HepG2 (cell line): ENCODE measurements at regions not wholly inside any gene's neighbourhood (a gene's known extent, or its start where the extent isn't known, plus 50 kb on each side); places are given as distances from the start of the nearest gene placed in this dataset.

Experiments used
- ATAC-seq: fragments of 200-7000 bp; cut with Tn5 transposase; 3 replicates; pipeline ENCODE4 v1.9.1; 2020; ENCODE audit warnings: mild to moderate bottlenecking, moderate library complexity
- BruUV-seq: library from RNA; stranded (reverse); fragments of 400-500 nt; replicated peaks from 2 replicates; lab custom pipeline; 2021; lab: Mats Ljungman, UMichigan
- CTCF ChIA-PET: fragments of 300-600 bp; formaldehyde crosslinking; extraction: SDS; loops from one replicate; lab custom pipeline; 2021; ENCODE audit warnings: low total read pairs, inconsistent platforms, low intra/inter-chr PET ratio; lab: Yijun Ruan, JAX
- POLR2A ChIA-PET: fragments of 350-600 bp; sonication (Branson Sonifier 250); formaldehyde crosslinking; loops from one replicate; lab custom pipeline; 2020; ENCODE audit warnings: antibody characterized with exemption, inconsistent platforms; lab: Yijun Ruan, JAX
- DNase-seq: peaks from one replicate; pipeline ENCODE4 v3.0.0-alpha.2; 2015; ENCODE audit warnings: low spot score
- FAIRE-seq: peaks from 3 replicates; lab custom pipeline; 2011; peaks lifted over from hg19 to GRCh38; lab: Jason Lieb, UNC
- H2AFZ ChIP-seq: one replicate; pipeline ENCODE4 v1.6.1; 2011; ENCODE audit warnings: low read length, inconsistent platforms
- H3K27ac ChIP-seq: fragments of 300-600 bp; 3 replicates; pipeline ENCODE4 v1.8.0; 2011; ENCODE audit warnings: mixed run types, mild to moderate bottlenecking, mixed read lengths, low read length, inconsistent platforms; ENCODE audit not compliant: insufficient read depth; ENCODE audit errors: extremely low read length
- H3K27me3 ChIP-seq, 2 experiments: fragments of 200-600 bp in 1 of 2; 2 replicates in 1 of 2; 3 replicates in 1 of 2; pipeline versions ENCODE4 v1.6.0 to v1.8.0; 2011; ENCODE audit warnings: low read length in 2 of 2, mild to moderate bottlenecking in 2 of 2, moderate library complexity in 2 of 2, inconsistent platforms in 1 of 2; ENCODE audit not compliant: insufficient read depth in 2 of 2, control insufficient read depth in 1 of 2
- H3K36me3 ChIP-seq, 2 experiments: fragments of 200-600 bp in 1 of 2; replicated peaks in 1 of 2; 2 replicates in 1 of 2; 3 replicates in 1 of 2; pipeline versions ENCODE4 v1.5.1 to v1.8.0; 2011; ENCODE audit warnings: low read length in 2 of 2, inconsistent platforms in 1 of 2; ENCODE audit not compliant: insufficient read depth in 2 of 2, control insufficient read depth in 1 of 2
- H3K4me1 ChIP-seq: 2 replicates; pipeline ENCODE4 v1.5.1; 2012; ENCODE audit warnings: low read length, inconsistent platforms; ENCODE audit not compliant: insufficient read depth
- H3K4me2 ChIP-seq: 2 replicates; pipeline ENCODE4 v1.6.0; 2011; ENCODE audit warnings: low read depth, low read length, inconsistent platforms
- H3K4me3 ChIP-seq, 3 experiments: fragments of 200-600 bp in 1 of 3; sonication (generic), shearing (Covaris generic) in 1 of 3; replicated peaks in 1 of 3; 2 replicates each; pipeline ENCODE4 v1.5.1; 2011 to 2016; ENCODE audit warnings: low read length in 3 of 3, inconsistent platforms in 2 of 3, low read depth in 2 of 3, mild to moderate bottlenecking in 2 of 3, control low read depth in 1 of 3, mixed read lengths in 1 of 3; ENCODE audit not compliant: insufficient read depth in 1 of 3
- H3K79me2 ChIP-seq: one replicate; pipeline ENCODE4 v1.6.1; 2011; ENCODE audit warnings: low read length, inconsistent platforms; ENCODE audit not compliant: insufficient read depth
- H3K9ac ChIP-seq: 2 replicates; pipeline ENCODE4 v1.6.0; 2011; ENCODE audit warnings: mild to moderate bottlenecking, low read depth, low read length, inconsistent platforms; ENCODE audit not compliant: insufficient read depth
- H3K9me3 ChIP-seq: 2 replicates; pipeline ENCODE4 v1.5.1; 2012; ENCODE audit warnings: mild to moderate bottlenecking, low read length
- H4K20me1 ChIP-seq: 2 replicates; pipeline ENCODE4 v1.6.0; 2011; ENCODE audit warnings: inconsistent platforms, mild to moderate bottlenecking, low read length, moderate library complexity; ENCODE audit not compliant: insufficient read depth
- ETV5 ChIP-seq: IDR thresholded peaks from 2 replicates; pipeline ENCODE4 v1.6.1; 2018; ENCODE audit warnings: missing biosample characterization, missing genetic modification reagents, inconsistent platforms, borderline replicate concordance
- FOXO1 ChIP-seq: sonication (generic); formaldehyde crosslinking; IDR thresholded peaks from 2 replicates; pipeline ENCODE4 v1.4.0; 2020; ENCODE audit warnings: missing genetic modification reagents
- NKX3-1 ChIP-seq: sonication (generic); formaldehyde crosslinking; IDR thresholded peaks from 2 replicates; pipeline ENCODE4 v1.5.0; 2020; ENCODE audit warnings: missing genetic modification reagents
- NRL ChIP-seq: sonication (generic); formaldehyde crosslinking; IDR thresholded peaks from 2 replicates; pipeline ENCODE4 v1.5.0; 2020; ENCODE audit warnings: missing genetic modification reagents, mild to moderate bottlenecking, moderate library complexity, borderline replicate concordance
- SALL1 ChIP-seq: sonication (generic); formaldehyde crosslinking; IDR thresholded peaks from 2 replicates; pipeline ENCODE4 v1.8.0; 2022; ENCODE audit warnings: mild to moderate bottlenecking, missing genetic modification reagents
- ZBTB3 ChIP-seq: sonication (generic); formaldehyde crosslinking; IDR thresholded peaks from 2 replicates; pipeline ENCODE4 v1.4.0; 2020; ENCODE audit warnings: low read depth, mild to moderate bottlenecking, moderate library complexity, missing genetic modification reagents, borderline replicate concordance
- ZFP1 ChIP-seq: IDR thresholded peaks from 2 replicates; pipeline ENCODE4 v1.6.1; 2016
- ZNF234 ChIP-seq: sonication (generic); formaldehyde crosslinking; conservative IDR thresholded peaks from 2 replicates; pipeline ENCODE4 v1.5.1; 2020; ENCODE audit warnings: mild to moderate bottlenecking, missing genetic modification reagents
- ZNF3 ChIP-seq: IDR thresholded peaks from 2 replicates; pipeline ENCODE4 v1.7.0; 2017; ENCODE audit warnings: inconsistent platforms
- ZNF577 ChIP-seq: sonication (generic); formaldehyde crosslinking; IDR thresholded peaks from 2 replicates; pipeline ENCODE4 v1.4.0; 2020; ENCODE audit warnings: mild to moderate bottlenecking, low read depth, missing genetic modification reagents, borderline replicate concordance
- ZNF589 ChIP-seq: sonication (generic); formaldehyde crosslinking; conservative IDR thresholded peaks from 2 replicates; pipeline ENCODE4 v1.8.0; 2022; ENCODE audit warnings: mild to moderate bottlenecking, moderate library complexity, missing genetic modification reagents
- ZNF777 ChIP-seq: sonication (generic); formaldehyde crosslinking; IDR thresholded peaks from 2 replicates; pipeline ENCODE4 v1.4.0; 2020; ENCODE audit warnings: missing genetic modification reagents
- WGBS: methylation state at CpG from one replicate; pipeline ENCODE4 v1.1.6; 2017; ENCODE audit warnings: low lambda C conversion rate; 5-methylcytosine and 5-hydroxymethylcytosine counted together
- in situ Hi-C: cut with HindIII; loops from 2 replicates; pipeline ENCODE4 v1.10.0; 2017; ENCODE audit warnings: low pct_unique_long_range_greater_than_20kb; ENCODE audit not compliant: extremely low pct_ligation_motif_present
- intact Hi-C: fragments of 100-400 bp; cut with micrococcal nuclease; formaldehyde crosslinking; loops from one replicate; pipeline ENCODE4 v1.10.0; 2022; ENCODE audit not compliant: unreplicated experiment
- TF ChIP-seq, protein P1 (sequence below), 2 experiments: sonication (generic) in 1 of 2; formaldehyde crosslinking in 1 of 2; IDR thresholded peaks; 2 replicates each; pipeline versions ENCODE4 v1.4.0 to v1.6.1; 2018 to 2020; ENCODE audit warnings: missing genetic modification reagents in 2 of 2, borderline replicate concordance in 1 of 2, low read depth in 1 of 2, mild to moderate bottlenecking in 1 of 2, missing biosample characterization in 1 of 2
- TF ChIP-seq, protein P2 (sequence below): sonication (generic); formaldehyde crosslinking; IDR thresholded peaks from 2 replicates; pipeline ENCODE4 v1.4.0; 2020; ENCODE audit warnings: missing genetic modification reagents

DNA sequence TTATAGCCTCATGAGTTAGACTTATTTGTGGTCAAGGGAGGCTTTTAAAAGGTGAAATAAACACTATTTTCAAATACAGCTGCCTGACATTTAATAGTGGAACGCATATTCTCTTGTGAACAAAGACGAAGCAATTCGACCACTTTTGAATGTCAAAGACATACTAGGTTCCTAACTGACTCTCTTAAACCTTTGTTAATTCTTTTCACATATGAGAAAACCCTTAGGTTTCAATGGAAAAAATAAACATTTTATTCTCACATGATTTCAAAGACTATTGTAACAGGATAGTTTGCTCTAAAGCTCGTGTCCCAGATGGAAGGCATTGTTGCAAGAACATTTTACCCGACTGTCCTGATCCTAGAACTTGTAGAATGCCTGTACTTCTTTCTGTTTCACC lies 74.8 kb upstream of the BOC start:
- Histone ChIP-seq H3K4me1 (no peaks in the 10 kb centered on the region), H2AFZ (no peak overlapping the region), H4K20me1 (no peaks in the 10 kb centered on the region), H3K27ac (no peak overlapping the region), H3K4me3 (no peak overlapping the region), H3K9ac (no peak overlapping the region), H3K79me2 (no peaks in the 10 kb centered on the region), H3K27me3 (no peaks in the 10 kb centered on the region), H3K4me2 (no peak overlapping the region), H3K9me3 (no peaks in the 10 kb centered on the region), H3K36me3 (no peaks in the 10 kb centered on the region)
- 46% methylated on average over 5 of the region's 5 CpGs for WGBS
- intact Hi-C loops, result loop anchor here (1.0 to 10.0 kb wide), 2 partner anchors 152 to 488 kb away; no protein-coding TSS in a partner anchor
- CTCF ChIA-PET, result no interaction called here
- in situ Hi-C loops, result loop anchor here (5.0 kb wide), 1 partner anchor 146 kb away; no protein-coding TSS in a partner anchor
- BruUV-seq, result no TSS peak
- no peak for TF ChIP-seq ZNF234
- TF ChIP-seq, protein P1, sequence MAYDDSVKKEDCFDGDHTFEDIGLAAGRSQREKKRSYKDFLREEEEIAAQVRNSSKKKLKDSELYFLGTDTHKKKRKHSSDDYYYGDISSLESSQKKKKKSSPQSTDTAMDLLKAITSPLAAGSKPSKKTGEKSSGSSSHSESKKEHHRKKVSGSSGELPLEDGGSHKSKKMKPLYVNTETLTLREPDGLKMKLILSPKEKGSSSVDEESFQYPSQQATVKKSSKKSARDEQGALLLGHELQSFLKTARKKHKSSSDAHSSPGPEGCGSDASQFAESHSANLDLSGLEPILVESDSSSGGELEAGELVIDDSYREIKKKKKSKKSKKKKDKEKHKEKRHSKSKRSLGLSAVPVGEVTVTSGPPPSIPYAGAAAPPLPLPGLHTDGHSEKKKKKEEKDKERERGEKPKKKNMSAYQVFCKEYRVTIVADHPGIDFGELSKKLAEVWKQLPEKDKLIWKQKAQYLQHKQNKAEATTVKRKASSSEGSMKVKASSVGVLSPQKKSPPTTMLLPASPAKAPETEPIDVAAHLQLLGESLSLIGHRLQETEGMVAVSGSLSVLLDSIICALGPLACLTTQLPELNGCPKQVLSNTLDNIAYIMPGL (CRISPR knock-in tag; IDR thresholded peaks at IDR 0.05; ENCODE audit: borderline replicate concordance in 1 of 2, low read depth in 1 of 2), result no peak
- POLR2A ChIA-PET, result no interaction called here
- no peak for DNase-seq
- no peak for FAIRE-seq
- no peak for ATAC-seq

DNA sequence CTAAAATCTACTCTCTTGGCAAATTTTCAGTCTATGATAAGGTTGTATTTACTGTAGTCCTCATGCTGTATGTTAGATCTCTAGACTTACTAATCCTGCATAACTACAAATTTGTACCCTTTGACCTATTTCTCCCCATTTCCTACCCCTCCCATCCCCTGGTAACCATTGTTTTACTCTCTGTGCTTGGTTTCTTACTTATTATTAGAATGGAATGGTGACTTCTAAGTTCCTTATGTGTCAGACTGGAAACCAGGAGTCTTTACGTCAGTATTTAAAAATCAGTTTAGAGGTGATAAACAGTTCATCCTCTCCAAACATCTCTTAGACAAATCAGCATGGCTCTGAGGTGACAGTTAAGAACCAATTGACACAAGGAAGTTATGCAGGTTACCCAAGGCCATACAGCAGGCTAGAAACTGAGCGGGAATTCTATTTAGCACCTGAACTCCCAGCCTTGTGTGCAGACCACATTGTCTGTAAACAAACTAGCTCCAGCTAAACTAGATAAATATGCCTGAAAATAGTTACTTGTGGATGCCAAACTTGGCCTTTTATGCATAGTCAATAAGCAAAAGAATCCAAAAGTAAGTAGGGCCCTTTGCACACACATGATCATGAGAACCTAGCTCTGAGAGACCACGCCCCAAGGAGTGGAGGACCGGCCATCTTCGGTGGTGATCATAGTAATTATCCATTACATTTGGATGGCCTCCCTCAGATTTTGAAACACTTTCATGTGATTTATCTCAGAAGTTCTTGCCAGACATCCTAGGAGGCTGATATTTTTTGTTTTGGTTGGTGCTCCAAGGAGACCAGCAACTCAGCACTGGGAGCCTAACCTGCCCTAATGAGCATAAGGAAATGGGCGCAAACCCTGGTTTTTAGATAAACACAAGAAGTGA lies 72.3 kb upstream of the BOC start:
- in situ Hi-C loops, result loop anchor here (5.0 kb wide), 1 partner anchor 143 kb away; no protein-coding TSS in a partner anchor
- TF ChIP-seq NRL (CRISPR knock-in tag), result no peak
- TF ChIP-seq ZNF577, result no peak
- no peak for TF ChIP-seq ZNF777 (CRISPR knock-in tag)
- no peak for TF ChIP-seq SALL1 (CRISPR knock-in tag)
- no peak for TF ChIP-seq NKX3-1
- no peak for TF ChIP-seq ETV5 (CRISPR knock-in tag)
- TF ChIP-seq ZFP1 (CRISPR knock-in tag), result no peak
- no peak for TF ChIP-seq ZBTB3 (CRISPR knock-in tag)
- TF ChIP-seq, protein P2, sequence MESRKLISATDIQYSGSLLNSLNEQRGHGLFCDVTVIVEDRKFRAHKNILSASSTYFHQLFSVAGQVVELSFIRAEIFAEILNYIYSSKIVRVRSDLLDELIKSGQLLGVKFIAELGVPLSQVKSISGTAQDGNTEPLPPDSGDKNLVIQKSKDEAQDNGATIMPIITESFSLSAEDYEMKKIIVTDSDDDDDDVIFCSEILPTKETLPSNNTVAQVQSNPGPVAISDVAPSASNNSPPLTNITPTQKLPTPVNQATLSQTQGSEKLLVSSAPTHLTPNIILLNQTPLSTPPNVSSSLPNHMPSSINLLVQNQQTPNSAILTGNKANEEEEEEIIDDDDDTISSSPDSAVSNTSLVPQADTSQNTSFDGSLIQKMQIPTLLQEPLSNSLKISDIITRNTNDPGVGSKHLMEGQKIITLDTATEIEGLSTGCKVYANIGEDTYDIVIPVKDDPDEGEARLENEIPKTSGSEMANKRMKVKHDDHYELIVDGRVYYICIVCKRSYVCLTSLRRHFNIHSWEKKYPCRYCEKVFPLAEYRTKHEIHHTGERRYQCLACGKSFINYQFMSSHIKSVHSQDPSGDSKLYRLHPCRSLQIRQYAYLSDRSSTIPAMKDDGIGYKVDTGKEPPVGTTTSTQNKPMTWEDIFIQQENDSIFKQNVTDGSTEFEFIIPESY (CRISPR knock-in tag), result no peak
- TF ChIP-seq FOXO1 (CRISPR knock-in tag), result no peak
- TF ChIP-seq ZNF3 (CRISPR knock-in tag), result no peak
- TF ChIP-seq ZNF589 (CRISPR knock-in tag), result no peak

More for the DNA sequence above, 72.3 kb upstream of the BOC start:
- FAIRE-seq (no peak), ATAC-seq (no peak), DNase-seq (no peak)
- H3K9me3 ChIP-seq, result no peaks in the 10 kb centered on the region
- no peaks in the 10 kb centered on the region for H3K36me3 ChIP-seq
- H3K4me2 ChIP-seq, result no peak overlapping the region
- no peaks in the 10 kb centered on the region for H3K4me1 ChIP-seq
- no peak overlapping the region for H2AFZ ChIP-seq
- POLR2A ChIA-PET, result no interaction called here
- H3K79me2 ChIP-seq, result no peaks in the 10 kb centered on the region
- no TSS peak for BruUV-seq
- no peak overlapping the region for H3K27ac ChIP-seq
- intact Hi-C loops, result loop anchor here (10.0 kb wide), 1 partner anchor 486 kb away; no protein-coding TSS in a partner anchor
- no peaks in the 10 kb centered on the region for H4K20me1 ChIP-seq
- WGBS, result 67% methylated on average over 6 of the region's 6 CpGs
- CTCF ChIA-PET, result no interaction called here
- no peak overlapping the region for H3K4me3 ChIP-seq
- no peaks in the 10 kb centered on the region for H3K27me3 ChIP-seq
- H3K9ac ChIP-seq, result no peak overlapping the region
